ENCODE measurements at regions not wholly inside any gene's neighbourhood (a gene's known extent, or its start where the extent isn't known, plus 50 kb on each side); places are given as distances from the start of the nearest gene placed in this dataset.

DNA sequence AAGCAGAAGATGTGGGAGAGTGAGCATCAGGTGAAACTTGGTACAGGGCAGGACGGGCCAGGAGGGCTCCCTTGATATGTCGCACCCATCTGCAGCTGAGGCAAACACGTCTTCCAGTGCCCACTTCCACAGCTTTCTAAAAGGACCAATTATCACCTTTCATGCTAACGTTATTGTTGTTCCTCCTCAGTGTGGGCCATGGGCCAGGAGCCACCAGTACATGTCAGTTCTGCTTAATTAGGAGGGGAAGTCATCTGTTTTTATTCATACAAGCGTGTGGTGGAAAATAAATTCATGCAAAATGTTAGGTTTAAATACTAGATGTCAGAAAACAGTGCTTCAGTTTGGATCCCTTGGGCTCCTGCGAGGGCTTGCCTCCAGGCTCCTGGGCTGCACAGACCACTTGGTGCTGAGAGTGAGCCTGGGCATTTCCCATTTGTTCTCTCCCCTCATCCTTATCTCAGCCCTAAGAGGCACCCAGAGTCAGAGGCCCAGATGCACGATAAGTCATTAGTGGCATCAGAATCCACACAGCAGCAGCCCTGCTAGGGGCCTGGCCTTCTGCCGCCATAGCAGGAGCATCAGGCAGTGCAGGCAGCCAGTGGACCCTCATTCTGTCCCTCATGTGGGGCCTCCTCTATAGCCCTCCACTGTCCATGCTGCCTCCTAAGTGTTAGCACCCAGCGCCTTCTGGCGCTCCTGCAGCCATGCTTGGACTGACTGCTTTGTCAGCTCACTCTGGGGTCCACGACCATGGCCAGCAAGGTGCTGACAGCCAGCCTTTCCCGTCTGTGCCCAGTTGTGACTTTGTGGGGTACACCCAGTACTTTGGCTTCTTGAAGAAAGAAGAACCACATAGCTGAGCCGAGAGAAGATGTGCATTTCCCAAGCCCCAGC, 539.8 kb upstream of the RAB6C start:
- no peak for DNase-seq

GRCh38 chr2:129441610-129442009, 537.9 kb upstream of the RAB6C start:
- DNase-seq, result no peak

DNA sequence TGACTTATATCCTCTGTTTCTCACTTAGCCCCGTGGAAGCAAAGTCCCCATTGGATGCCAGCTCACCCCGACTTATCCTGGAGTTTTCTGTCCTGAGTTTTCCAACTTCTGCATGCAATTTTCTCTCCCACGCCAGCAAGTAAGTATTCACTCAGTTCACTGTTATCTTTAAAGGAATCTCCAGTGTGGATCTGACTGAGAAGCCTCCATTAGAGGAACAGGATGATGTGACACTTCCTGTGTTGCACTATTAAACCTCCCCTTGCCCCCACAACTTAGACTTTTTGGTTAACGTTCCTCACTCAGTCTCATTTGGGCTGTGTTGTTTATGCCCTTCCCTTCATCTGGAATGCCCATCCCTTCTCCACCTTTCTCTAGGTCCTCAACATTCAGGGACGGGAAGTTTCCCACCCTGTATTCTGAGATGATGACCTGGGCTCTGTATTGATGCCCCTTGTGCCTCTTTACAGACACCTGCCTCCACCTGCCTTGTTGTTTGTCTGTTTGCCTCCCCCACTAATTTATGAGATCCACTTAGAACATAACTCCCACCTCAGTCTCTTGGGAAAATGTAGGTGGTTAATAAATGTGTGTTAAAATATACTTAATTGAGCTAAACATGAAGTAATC, 536.1 kb upstream of the RAB6C start:
- DNase-seq, result no peak

GRCh38 chr2:129443865-129444739, 535.4 kb upstream of the RAB6C start:
- no peak for DNase-seq

GRCh38 chr2:129444751-129445150, 534.7 kb upstream of the RAB6C start:
- no peak for DNase-seq

- DNase-seq, result no peak
These were observed 522.8 kb upstream of the RAB6C start for GRCh38 chr2:129456691-129457090.

DNA sequence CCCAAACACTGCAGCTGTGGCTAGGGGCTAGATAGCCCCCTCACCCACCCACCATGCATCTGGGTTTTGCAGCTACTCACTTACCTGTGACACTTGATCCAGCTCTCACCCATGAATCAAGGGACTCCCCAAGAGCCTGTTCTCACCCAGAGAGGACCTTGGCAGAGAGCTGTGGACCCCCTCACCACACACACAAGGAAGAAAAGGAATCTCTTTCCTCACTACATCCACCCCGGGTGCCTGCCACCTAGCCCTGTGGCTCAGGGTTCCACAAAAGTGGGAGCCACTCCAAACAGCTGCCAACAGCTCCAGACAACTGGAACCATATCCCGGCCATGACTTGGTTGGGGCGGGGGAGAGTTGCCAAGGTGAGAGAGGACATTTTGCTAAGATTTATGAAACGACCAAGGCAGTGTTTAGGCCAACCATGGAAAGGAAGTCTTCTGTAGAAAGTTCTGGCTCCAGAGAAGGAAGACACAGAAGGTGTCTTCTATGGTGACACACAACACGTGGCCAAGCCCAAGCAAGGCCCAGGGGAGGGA, 522.1 kb upstream of the RAB6C start:
- no peak for DNase-seq

DNA sequence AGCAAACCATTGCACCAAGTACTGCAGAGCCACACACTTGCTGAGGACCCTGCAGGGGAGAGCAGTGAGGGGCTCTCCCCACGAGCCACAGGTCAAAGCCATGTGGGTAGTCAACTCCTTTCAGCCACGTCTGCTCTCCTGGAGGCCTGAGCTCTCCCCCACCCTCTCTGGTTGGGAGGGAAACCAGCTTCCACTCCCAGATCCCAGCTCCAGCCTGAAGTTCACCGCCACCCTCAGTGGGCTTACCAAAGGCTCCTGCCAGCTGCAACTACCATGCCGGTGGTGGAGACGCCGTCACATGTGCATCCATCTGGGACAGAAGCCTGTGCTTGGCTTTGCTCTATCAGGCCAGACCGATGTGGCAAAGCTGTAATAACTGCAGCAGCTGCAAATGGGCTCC, 521.5 kb upstream of the RAB6C start:
- no peak for DNase-seq

DNA sequence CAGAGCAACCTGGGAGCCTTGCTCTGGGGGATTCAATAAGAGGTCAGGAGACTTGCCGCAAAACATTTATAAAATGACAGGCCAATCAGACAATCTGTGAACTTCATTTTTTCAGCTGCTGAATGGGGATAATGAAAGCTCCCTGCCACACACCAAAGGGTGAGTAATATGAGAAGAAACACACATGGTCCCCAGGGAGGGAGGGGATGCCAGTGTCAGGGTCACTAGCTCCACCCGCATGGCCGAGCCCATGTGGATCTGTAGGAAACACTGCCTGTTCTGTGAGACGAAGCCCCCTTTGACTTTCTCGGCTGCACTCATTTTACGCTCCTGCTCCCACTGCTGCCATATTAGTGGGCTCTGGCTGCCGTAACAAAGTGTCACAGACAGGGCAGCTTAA, 521.0 kb upstream of the RAB6C start:
- no peak for DNase-seq

GRCh38 chr2:129459200-129459876, 520.1 kb upstream of the RAB6C start:
- DNase-seq, result no peak

DNA sequence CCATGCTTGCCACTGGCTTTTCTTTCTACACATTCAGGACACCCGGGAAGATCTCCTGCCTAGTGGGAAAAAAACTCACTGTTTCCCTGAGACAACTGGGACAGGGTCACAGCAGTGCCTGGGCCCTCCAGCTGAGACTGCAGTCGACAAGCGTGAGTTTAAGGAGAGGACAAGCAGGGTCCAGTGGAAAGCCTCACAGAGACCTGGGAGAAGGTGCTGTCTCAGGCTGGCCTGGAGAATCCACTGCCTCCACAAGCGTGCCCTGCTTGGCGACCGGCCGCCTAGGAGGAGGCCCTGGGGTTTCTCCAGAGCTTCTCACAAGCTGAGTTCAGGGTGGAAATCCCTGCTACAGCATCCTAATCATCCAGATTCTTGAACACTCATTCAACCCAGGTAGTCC, 519.6 kb upstream of the RAB6C start:
- no peak for DNase-seq

DNA sequence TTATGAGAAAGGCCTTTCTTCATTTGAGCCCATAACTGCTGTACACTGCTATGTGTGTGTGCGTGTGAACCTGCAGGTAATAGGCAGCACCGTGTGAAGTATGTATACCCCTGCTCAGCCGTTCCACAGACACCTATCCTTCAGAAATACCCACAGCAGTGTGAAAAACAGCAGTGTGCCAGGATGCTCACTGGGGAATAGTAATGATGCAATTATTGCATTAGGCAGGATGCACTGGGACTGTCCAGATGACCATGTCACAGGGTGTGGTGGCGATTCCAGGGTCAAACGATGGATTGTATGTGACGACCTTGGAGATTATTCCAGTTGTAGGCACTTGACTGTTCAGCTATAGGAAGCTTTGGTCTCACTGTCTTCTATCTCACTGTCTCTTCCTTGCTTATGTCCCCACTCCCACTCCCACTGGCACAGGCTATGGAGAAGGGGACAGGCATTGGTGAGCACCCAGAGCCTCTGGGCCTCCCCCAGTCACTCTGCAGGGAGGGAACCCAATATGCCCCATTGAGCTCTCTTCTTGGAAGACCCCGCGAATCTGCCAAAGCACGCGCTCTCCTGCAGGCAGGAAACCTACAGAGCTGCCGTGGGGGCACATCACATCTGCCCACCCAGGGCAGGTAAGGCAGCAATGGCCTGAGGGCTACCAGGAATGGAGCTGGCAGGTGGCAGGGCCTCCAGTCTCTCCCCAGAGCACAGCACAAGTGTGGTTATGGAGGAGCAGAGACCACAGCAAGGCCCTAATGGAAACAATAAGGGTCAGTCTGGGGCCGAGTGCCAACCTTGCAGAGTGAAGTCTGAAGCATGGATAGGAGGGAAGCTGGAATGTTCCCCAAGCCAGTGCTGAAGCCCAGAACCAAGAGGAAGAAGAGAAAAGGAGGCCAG, 518.9 kb upstream of the RAB6C start:
- no peak for DNase-seq

DNA sequence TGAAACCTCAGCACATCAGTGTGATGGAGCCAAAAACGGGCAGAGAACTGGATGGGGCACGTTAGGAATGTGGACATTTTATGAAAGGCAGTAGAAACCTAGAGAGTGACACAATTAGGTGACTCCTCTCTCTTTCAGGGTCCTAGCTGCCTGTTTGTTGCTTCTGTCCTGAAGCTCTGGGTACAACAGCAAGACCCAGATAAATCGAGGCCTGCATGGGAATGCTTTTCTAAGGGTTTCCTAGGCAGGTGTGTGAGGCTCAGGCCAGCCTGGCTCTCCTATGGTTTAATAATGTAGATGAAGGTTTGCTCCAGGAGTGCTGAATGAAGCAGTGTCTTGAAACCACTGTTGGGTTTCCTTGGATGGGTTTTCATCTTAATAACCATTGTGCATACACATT, 517.1 kb upstream of the RAB6C start:
- DNase-seq, result no peak

DNA sequence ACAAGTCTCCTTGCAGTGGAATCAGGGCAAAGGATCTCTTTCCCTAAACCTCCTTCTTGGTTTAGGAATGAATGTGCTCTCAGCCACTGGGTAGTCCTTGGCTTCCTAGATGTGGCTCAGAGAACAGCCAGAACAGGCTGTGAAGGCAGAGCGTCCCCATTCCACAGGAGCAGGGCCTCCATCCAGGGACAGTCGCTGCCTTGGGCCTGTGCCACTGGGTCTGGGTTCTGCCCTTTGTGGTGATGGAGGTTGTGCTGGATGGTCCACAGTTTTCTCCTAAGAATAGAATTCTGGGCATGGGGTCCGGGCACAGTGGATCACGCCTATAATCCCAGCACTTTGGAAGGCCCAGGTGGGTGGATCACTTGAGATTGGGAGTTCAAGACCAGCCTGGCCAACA, 516.5 kb upstream of the RAB6C start:
- no peak for DNase-seq

GRCh38 chr2:129464036-129464435, 515.4 kb upstream of the RAB6C start:
- DNase-seq, result no peak

DNA sequence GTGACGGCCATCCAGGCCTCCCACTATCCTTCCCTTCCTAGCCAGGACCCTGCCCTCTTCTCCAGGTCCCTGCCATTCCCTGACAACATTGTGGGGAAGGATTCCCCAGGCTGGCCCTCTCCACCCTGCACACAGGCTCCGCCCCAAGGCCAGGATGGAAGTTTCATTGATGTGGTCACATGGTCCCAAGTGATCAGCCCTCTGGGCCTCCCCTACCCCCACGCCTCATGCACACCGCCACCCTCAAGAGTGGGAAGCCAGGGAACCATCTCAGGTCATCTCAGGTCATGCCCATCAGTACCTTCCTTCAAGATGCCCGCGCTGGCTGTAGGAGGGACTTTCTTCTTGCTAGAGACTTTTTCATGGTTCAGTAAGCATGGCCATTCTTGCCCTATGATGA, 514.8 kb upstream of the RAB6C start:
- DNase-seq, result no peak

DNA sequence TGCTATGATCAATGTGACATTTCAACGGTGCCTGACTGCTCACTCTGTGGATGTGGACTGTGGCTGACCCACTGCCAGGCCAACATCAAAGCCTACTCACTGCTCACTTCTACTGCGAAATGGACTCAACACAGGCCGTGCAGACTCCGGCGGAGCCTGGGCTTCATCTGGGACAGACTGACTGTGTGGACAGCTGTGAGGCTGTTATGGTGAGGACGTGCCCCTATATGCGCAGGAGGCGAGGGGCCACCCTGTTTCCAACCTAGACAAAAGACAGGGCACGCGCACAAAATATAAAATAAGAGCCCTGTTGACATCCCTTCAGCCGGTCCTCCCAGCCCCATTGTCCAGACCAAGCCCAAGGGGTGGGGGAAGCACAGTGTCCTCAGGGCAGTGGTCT, 514.4 kb upstream of the RAB6C start:
- no peak for DNase-seq

DNA sequence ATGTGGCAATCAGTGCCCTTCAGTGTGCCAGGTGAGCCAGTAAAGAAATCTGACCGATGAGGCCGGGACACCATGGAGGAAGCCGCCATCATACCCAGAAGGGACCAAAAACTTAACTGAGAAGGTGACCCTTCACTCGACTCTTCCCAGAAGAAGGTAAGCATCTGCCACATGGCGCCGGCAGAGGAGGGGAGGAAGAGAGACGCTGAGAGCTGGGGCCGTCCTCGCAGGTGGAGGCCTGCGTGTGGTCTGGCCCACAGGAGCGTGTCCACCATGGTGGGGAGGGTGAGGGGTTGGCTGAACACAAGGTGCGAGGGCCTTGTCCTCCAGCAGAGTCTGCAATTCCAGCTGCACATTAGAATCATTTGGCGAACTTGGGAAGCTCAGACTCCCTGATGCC, 513.1 kb upstream of the RAB6C start:
- no peak for DNase-seq

- DNase-seq, result no peak
These were observed 512.3 kb upstream of the RAB6C start for GRCh38 chr2:129467012-129467779.

DNA sequence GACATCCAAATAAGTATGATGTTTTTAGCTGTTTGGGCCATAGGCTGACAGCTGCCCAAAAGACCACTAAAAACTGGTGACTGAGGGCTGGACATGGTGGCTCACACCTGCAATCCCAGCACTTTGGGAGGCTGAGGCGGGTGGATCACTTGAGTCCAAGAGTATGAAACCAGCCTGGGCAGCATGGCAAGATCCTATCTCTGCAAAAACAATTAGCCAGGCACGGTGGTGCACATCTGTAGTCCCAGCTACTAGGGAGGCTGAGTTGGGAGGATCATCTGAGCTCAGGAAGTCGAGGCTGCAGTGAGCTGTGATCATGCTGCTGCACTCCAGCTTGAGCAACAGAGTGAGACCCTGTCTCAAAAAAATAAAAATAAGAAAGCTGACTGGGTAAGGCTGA, 511.5 kb upstream of the RAB6C start:
- no peak for DNase-seq

DNA sequence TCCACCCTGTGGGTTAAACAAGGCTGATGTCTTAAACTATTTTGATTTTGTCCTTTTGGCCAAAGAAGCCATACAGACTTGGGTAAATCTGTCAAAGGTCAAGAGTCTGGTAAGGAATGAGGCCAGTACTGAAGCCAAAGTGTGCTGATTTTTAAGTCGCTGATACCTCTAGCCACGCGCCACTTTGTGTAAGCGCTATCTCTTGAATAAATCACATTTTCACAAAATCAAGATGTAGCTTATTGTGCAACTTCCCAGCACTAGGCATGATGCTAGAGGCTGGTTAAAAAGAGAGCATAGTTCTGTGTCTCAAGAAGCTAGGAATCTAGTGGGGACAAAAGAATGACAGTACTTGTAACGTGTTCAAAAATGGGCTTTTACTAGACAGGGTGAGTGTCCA, 510.6 kb upstream of the RAB6C start:
- no peak for DNase-seq
